H9 (cell line): ENCODE measurements at regions not wholly inside any gene's neighbourhood (a gene's known extent, or its start where the extent isn't known, plus 50 kb on each side); places are given as distances from the start of the nearest gene placed in this dataset.

Source experiments
- DNase-seq: peaks from one replicate; pipeline ENCODE4 v3.0.0-alpha.2; 2017
- H2AFZ ChIP-seq: one replicate; pipeline ENCODE4 v1.6.1; 2013; ENCODE audit warnings: mild to moderate bottlenecking, low read length, control low read depth, moderate library complexity
- H2AK5ac ChIP-seq: 2 replicates; pipeline ENCODE4 v1.6.1; 2013; ENCODE audit warnings: low read length, control low read depth, mixed read lengths; ENCODE audit not compliant: insufficient read length
- H2BK120ac ChIP-seq: one replicate; pipeline ENCODE4 v1.6.1; 2013; ENCODE audit warnings: low read depth, mild to moderate bottlenecking, low read length, control low read depth, inconsistent platforms; ENCODE audit not compliant: poor library complexity, severe bottlenecking
- H2BK12ac ChIP-seq: 2 replicates; pipeline ENCODE4 v1.6.1; 2013; ENCODE audit warnings: low read length, control low read depth, mixed read lengths, low read depth; ENCODE audit not compliant: insufficient read length
- H2BK15ac ChIP-seq: 2 replicates; pipeline ENCODE4 v1.6.1; 2013; ENCODE audit warnings: low read depth, low read length, control low read depth
- H2BK20ac ChIP-seq: one replicate; pipeline ENCODE4 v1.6.1; 2013; ENCODE audit warnings: low read depth, mild to moderate bottlenecking, low read length, control low read depth, inconsistent platforms; ENCODE audit not compliant: poor library complexity, severe bottlenecking
- H2BK5ac ChIP-seq: 2 replicates; pipeline ENCODE4 v1.6.1; 2013; ENCODE audit warnings: low read length, control low read depth, mixed read lengths; ENCODE audit not compliant: insufficient read length
- H3K14ac ChIP-seq: 2 replicates; pipeline ENCODE4 v1.6.1; 2013; ENCODE audit warnings: low read length, control low read depth; ENCODE audit not compliant: insufficient read depth
- H3K18ac ChIP-seq: 2 replicates; pipeline ENCODE4 v1.6.1; 2013; ENCODE audit warnings: low read depth, mild to moderate bottlenecking, mixed read lengths, low read length, control low read depth; ENCODE audit not compliant: insufficient read length
- H3K23ac ChIP-seq: 2 replicates; pipeline ENCODE4 v1.6.1; 2013; ENCODE audit warnings: low read length, control low read depth, mixed read lengths, low read depth; ENCODE audit not compliant: insufficient read length
- H3K23me2 ChIP-seq: 2 replicates; pipeline ENCODE4 v1.6.1; 2013; ENCODE audit warnings: low read depth, mild to moderate bottlenecking, mixed read lengths, low read length, control low read depth; ENCODE audit not compliant: insufficient read length, poor library complexity, severe bottlenecking
- H3K27ac ChIP-seq: 2 replicates; pipeline ENCODE4 v1.5.1; 2013; ENCODE audit warnings: low read length, control low read depth, mixed read lengths, low read depth; ENCODE audit not compliant: insufficient read length
- H3K27me3 ChIP-seq: 2 replicates; pipeline ENCODE4 v1.6.1; 2013; ENCODE audit warnings: low read length, control low read depth, inconsistent platforms; ENCODE audit not compliant: insufficient read depth
- H3K4ac ChIP-seq: 2 replicates; pipeline ENCODE4 v1.6.1; 2013; ENCODE audit warnings: low read depth, mild to moderate bottlenecking, control low read depth, inconsistent platforms, low read length, moderate library complexity
- H3K4me1 ChIP-seq: 2 replicates; pipeline ENCODE4 v1.6.1; 2013; ENCODE audit warnings: low read length, control low read depth, inconsistent platforms; ENCODE audit not compliant: insufficient read depth
- H3K4me2 ChIP-seq: 2 replicates; pipeline ENCODE4 v1.6.1; 2013; ENCODE audit warnings: low read length, control low read depth, mixed read lengths; ENCODE audit not compliant: insufficient read length, insufficient read depth
- H3K56ac ChIP-seq: 2 replicates; pipeline ENCODE4 v1.6.1; 2013; ENCODE audit warnings: low read depth, mild to moderate bottlenecking, mixed read lengths, low read length, control low read depth; ENCODE audit not compliant: insufficient read length
- H3K79me1 ChIP-seq: 2 replicates; pipeline ENCODE4 v1.6.1; 2013; ENCODE audit warnings: low read depth, mild to moderate bottlenecking, moderate library complexity, low read length, control low read depth, inconsistent platforms; ENCODE audit not compliant: insufficient read depth, poor library complexity, severe bottlenecking
- H3K79me2 ChIP-seq: 2 replicates; pipeline ENCODE4 v1.6.1; 2013; ENCODE audit warnings: low read length, control low read depth, inconsistent platforms; ENCODE audit not compliant: insufficient read depth
- H3K9ac ChIP-seq: 2 replicates; pipeline ENCODE4 v1.6.1; 2013; ENCODE audit warnings: low read length, control low read depth, mixed read lengths; ENCODE audit not compliant: insufficient read length; ENCODE audit errors: extremely low read depth
- H3K9me3 ChIP-seq: one replicate; pipeline ENCODE4 v1.6.1; 2013; ENCODE audit warnings: low read depth, low read length, inconsistent platforms; ENCODE audit not compliant: control insufficient read depth
- H3T11ph ChIP-seq: one replicate; pipeline ENCODE4 v1.6.1; 2013; ENCODE audit warnings: mild to moderate bottlenecking, low read length, control low read depth, inconsistent platforms
- H4K20me1 ChIP-seq: one replicate; pipeline ENCODE4 v1.6.1; 2013; ENCODE audit not compliant: control insufficient read depth, insufficient read length, insufficient read depth
- H4K5ac ChIP-seq: 2 replicates; pipeline ENCODE4 v1.6.1; 2013; ENCODE audit warnings: low read depth, mild to moderate bottlenecking, mixed read lengths, low read length, control low read depth; ENCODE audit not compliant: insufficient read length
- H4K8ac ChIP-seq: replicated peaks from 2 replicates; pipeline ENCODE4 v1.6.1; 2013; ENCODE audit warnings: low read length, control low read depth, mixed read lengths, low read depth; ENCODE audit not compliant: insufficient read length
- H4K91ac ChIP-seq: 2 replicates; pipeline ENCODE4 v1.6.1; 2013; ENCODE audit warnings: low read depth, mild to moderate bottlenecking, moderate library complexity, mixed read lengths, low read length, control low read depth; ENCODE audit not compliant: insufficient read length
- H3K27ac Mint-ChIP-seq, 3 experiments: 2 replicates in 2 of 3; 3 replicates in 1 of 3; pipeline ENCODE4 v1.8.0; 2020 to 2021; ENCODE audit warnings: mixed read lengths in 3 of 3, mild to moderate bottlenecking in 1 of 3, moderate library complexity in 1 of 3
- H3K27me3 Mint-ChIP-seq: 2 replicates; pipeline ENCODE4 v1.8.0; 2021; ENCODE audit warnings: low read depth, mild to moderate bottlenecking, moderate library complexity, mixed read lengths
- H3K36me3 Mint-ChIP-seq, 3 experiments: 2 replicates in 2 of 3; 3 replicates in 1 of 3; pipeline ENCODE4 v1.8.0; 2020 to 2021; ENCODE audit warnings: low read depth in 3 of 3, mixed read lengths in 3 of 3; ENCODE audit not compliant: insufficient read depth in 1 of 3
- H3K4me1 Mint-ChIP-seq, 2 experiments: 2 replicates each; pipeline ENCODE4 v1.8.0; 2020; ENCODE audit warnings: mixed read lengths in 2 of 2
- H3K4me3 Mint-ChIP-seq, 2 experiments: 2 replicates in 1 of 2; 3 replicates in 1 of 2; pipeline ENCODE4 v1.8.0; 2020 to 2021; ENCODE audit warnings: mild to moderate bottlenecking in 2 of 2, mixed read lengths in 2 of 2, moderate library complexity in 1 of 2
- H3K9me3 Mint-ChIP-seq, 2 experiments: 2 replicates in 1 of 2; 3 replicates in 1 of 2; pipeline ENCODE4 v1.8.0; 2020; ENCODE audit warnings: mild to moderate bottlenecking in 2 of 2, mixed read lengths in 2 of 2, moderate library complexity in 1 of 2
- CTCF ChIP-seq: fragments of 200-600 bp; sonication (generic); conservative IDR thresholded peaks from 3 replicates; pipeline ENCODE4 v1.8.0; 2021; ENCODE audit warnings: antibody characterized with exemption, mild to moderate bottlenecking
- WGBS: extraction: QIAGEN DNeasy Blood & Tissue Kit; methylation state at CpG from one replicate; pipeline ENCODE4 v1.1.7; 2013; ENCODE audit warnings: missing lambda C conversion rate, low lambda C conversion rate, mixed read lengths; ENCODE audit not compliant: insufficient read length; ENCODE audit errors: extremely low coverage; 5-methylcytosine and 5-hydroxymethylcytosine counted together

DNA sequence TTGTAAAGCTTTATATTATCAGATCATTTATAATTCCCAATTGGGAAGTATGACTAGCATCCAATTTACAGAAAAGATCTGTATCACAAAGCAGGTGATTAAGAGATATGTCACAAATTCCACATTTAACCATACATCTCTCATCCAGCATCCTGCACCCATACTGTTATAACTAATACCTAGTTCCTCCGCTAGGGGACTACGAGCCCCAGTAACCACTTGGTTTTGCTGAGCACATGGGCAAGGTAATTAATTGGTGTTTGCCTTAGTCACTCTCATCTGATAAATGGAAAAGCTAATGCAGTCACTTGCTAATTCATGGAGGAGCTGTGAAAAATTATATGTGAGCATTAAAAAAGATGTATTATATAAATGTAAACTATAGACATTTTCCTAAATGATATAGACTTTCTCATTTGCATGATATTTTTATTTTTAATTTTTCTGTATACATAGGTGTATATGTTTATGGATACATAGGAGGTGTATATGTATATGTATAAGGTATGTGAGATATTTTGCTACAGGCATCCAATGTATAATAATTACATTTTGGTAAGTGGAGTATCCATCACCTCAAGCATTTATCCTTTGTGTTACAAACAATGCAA, 1031.8 kb downstream of the GALC start:
- Histone ChIP-seq H4K5ac (no peak overlapping the region), H4K91ac (no peak overlapping the region), H3K79me1 (no peaks in the 10 kb centered on the region), H3K79me2 (no peaks in the 10 kb centered on the region), H2AK5ac (no peak overlapping the region), H2BK12ac (no peak overlapping the region), H3K18ac (no peak overlapping the region), H2BK20ac (no peak overlapping the region), H3K23me2 (no peaks in the 10 kb centered on the region), H2AFZ (no peak overlapping the region), H3K9me3 (no peaks in the 10 kb centered on the region), H3K27me3 (no peaks in the 10 kb centered on the region), H2BK120ac (no peak overlapping the region), H3K9ac (no peak overlapping the region), H4K20me1 (no peaks in the 10 kb centered on the region), H3K4me2 (no peak overlapping the region), H4K8ac (no peak overlapping the region), H3K4ac (no peak overlapping the region), H3K4me1 (no peaks in the 10 kb centered on the region), H3T11ph (no peak overlapping the region), H2BK5ac (no peak overlapping the region), H3K27ac (no peak overlapping the region), H3K23ac (no peak overlapping the region), H3K14ac (no peak overlapping the region), H3K56ac (no peak overlapping the region), H2BK15ac (no peak overlapping the region)
- peaks cover 12 to 22% of the 10 kb centered on the region in 2 experiments for H3K9me3 Mint-ChIP-seq
- peak; percentile 82 for TF ChIP-seq CTCF
- peaks cover 6 to 17% (median 9%) of the 10 kb centered on the region in 3 experiments for H3K36me3 Mint-ChIP-seq
- H3K4me1 Mint-ChIP-seq: no peaks in the 10 kb centered on the region
- WGBS: no CpG with 5 or more reads among the region's 2 CpGs
- no peaks in the 10 kb centered on the region; the same call in 1 of the 2 replicates for H3K27me3 Mint-ChIP-seq
- peak; percentile 40 for DNase-seq
- no peak overlapping the region for H3K4me3 Mint-ChIP-seq
- H3K27ac Mint-ChIP-seq: no peak overlapping the region
